H1 (cell line): ENCODE measurements at regions not wholly inside any gene's neighbourhood (a gene's known extent, or its start where the extent isn't known, plus 50 kb on each side); places are given as distances from the start of the nearest gene placed in this dataset.

Source experiments
- CTCF ChIA-PET: fragments of 300-600 bp; sonication (Branson Sonifier 250); formaldehyde crosslinking; loops from one replicate; lab custom pipeline; 2021; ENCODE audit not compliant: partially characterized antibody; lab: Charles Lee
- POLR2A ChIA-PET: fragments of 300-600 bp; sonication (Branson Sonifier 250); formaldehyde crosslinking; loops from one replicate; lab custom pipeline; 2021; ENCODE audit warnings: inconsistent platforms; ENCODE audit not compliant: partially characterized antibody; lab: Charles Lee
- DNase-seq, 2 experiments: peaks; one replicate each; pipeline versions ENCODE4 v3.0.0 to v3.0.0-alpha.2; 2010 to 2022; ENCODE audit warnings: low spot score in 2 of 2, low read depth in 1 of 2, mixed read lengths in 1 of 2
- FAIRE-seq: peaks from 2 replicates; lab custom pipeline; 2011; peaks lifted over from hg19 to GRCh38; lab: Jason Lieb, UNC
- H2AFZ ChIP-seq: 2 replicates; pipeline ENCODE4 v1.8.1; 2012; ENCODE audit warnings: low read length, inconsistent platforms
- H2AK5ac ChIP-seq: 2 replicates; pipeline ENCODE4 v1.6.1; 2013; ENCODE audit warnings: low read depth, low read length
- H2BK120ac ChIP-seq: replicated peaks from 2 replicates; pipeline ENCODE3; 2013; ENCODE audit warnings: low read depth, low read length, inconsistent platforms
- H2BK12ac ChIP-seq: 2 replicates; pipeline ENCODE4 v1.6.1; 2013; ENCODE audit warnings: low read depth, low read length
- H2BK15ac ChIP-seq: 2 replicates; pipeline ENCODE4 v1.6.1; 2013; ENCODE audit warnings: low read length
- H2BK20ac ChIP-seq: 2 replicates; pipeline ENCODE4 v1.6.1; 2013; ENCODE audit warnings: low read length
- H2BK5ac ChIP-seq: 2 replicates; pipeline ENCODE4 v1.6.1; 2013; ENCODE audit warnings: low read depth, low read length
- H3K14ac ChIP-seq: 2 replicates; pipeline ENCODE4 v1.6.1; 2013; ENCODE audit warnings: inconsistent platforms; ENCODE audit not compliant: insufficient read length
- H3K18ac ChIP-seq: 2 replicates; pipeline ENCODE4 v1.6.1; 2013; ENCODE audit warnings: low read length; ENCODE audit errors: extremely low read depth
- H3K23ac ChIP-seq: 2 replicates; pipeline ENCODE4 v1.6.1; 2013; ENCODE audit warnings: inconsistent platforms; ENCODE audit not compliant: insufficient read length
- H3K23me2 ChIP-seq: 2 replicates; pipeline ENCODE4 v1.6.1; 2013; ENCODE audit warnings: low read depth, low read length
- H3K27ac ChIP-seq: 2 replicates; pipeline ENCODE4 v1.6.1; 2011; ENCODE audit warnings: low read depth, low read length, inconsistent platforms
- H3K27me3 ChIP-seq, 4 experiments: replicated peaks in 1 of 4; 1 replicate in 1 of 4; 2 replicates in 3 of 4; pipeline versions ENCODE4 v1.6.1 to v1.8.1; 2011 to 2013; ENCODE audit warnings: low read length in 3 of 4, mild to moderate bottlenecking in 3 of 4, inconsistent platforms in 2 of 4, mixed read lengths in 2 of 4, moderate library complexity in 1 of 4; ENCODE audit not compliant: control insufficient read depth in 3 of 4, insufficient read depth in 3 of 4; ENCODE audit errors: extremely low read depth in 1 of 4
- H3K36me3 ChIP-seq, 4 experiments: 2 replicates each; pipeline versions ENCODE4 v1.6.1 to v1.8.1; 2011 to 2013; ENCODE audit warnings: mild to moderate bottlenecking in 4 of 4, low read length in 3 of 4, moderate library complexity in 2 of 4, control low read depth in 1 of 4, inconsistent platforms in 1 of 4; ENCODE audit not compliant: insufficient read depth in 4 of 4, control insufficient read depth in 2 of 4
- H3K4ac ChIP-seq: replicated peaks from 2 replicates; pipeline ENCODE3; 2013; ENCODE audit warnings: low read length, low read depth, mixed read lengths, inconsistent platforms; ENCODE audit not compliant: insufficient read length
- H3K4me1 ChIP-seq, 4 experiments: replicated peaks in 1 of 4; 1 replicate in 1 of 4; 2 replicates in 3 of 4; pipeline versions ENCODE4 v1.6.1 to v1.8.1; 2011 to 2013; ENCODE audit warnings: low read length in 3 of 4, inconsistent platforms in 2 of 4, mixed read lengths in 1 of 4; ENCODE audit not compliant: insufficient read depth in 4 of 4, control insufficient read depth in 3 of 4
- H3K4me2 ChIP-seq, 2 experiments: 2 replicates each; pipeline versions ENCODE4 v1.6.1 to v1.8.1; 2011 to 2013; ENCODE audit warnings: low read depth in 2 of 2, low read length in 2 of 2, control low read depth in 1 of 2, inconsistent platforms in 1 of 2, mild to moderate bottlenecking in 1 of 2; ENCODE audit not compliant: insufficient read depth in 1 of 2
- H3K4me3 ChIP-seq, 4 experiments: fragments of 200-600, 300-600 bp in 1 of 4; sonication (generic), shearing (Covaris generic), sonication (Bioruptor Twin) in 1 of 4; 2 replicates each; pipeline versions ENCODE4 v1.5.1 to v1.8.1; 2011 to 2016; ENCODE audit warnings: low read length in 4 of 4, low read depth in 3 of 4, control low read depth in 2 of 4, inconsistent platforms in 2 of 4, mild to moderate bottlenecking in 2 of 4, mixed read lengths in 1 of 4, moderate library complexity in 1 of 4; ENCODE audit not compliant: insufficient read depth in 2 of 4; ENCODE audit errors: extremely low read depth in 1 of 4
- H3K56ac ChIP-seq: replicated peaks from 2 replicates; pipeline ENCODE3; 2013; ENCODE audit warnings: low read depth, mild to moderate bottlenecking, mixed read lengths, low read length, inconsistent platforms; ENCODE audit not compliant: insufficient read length
- H3K79me1 ChIP-seq: 2 replicates; pipeline ENCODE4 v1.6.1; 2013; ENCODE audit warnings: low read depth, low read length, control low read depth
- H3K79me2 ChIP-seq, 2 experiments: 2 replicates each; pipeline versions ENCODE4 v1.6.1 to v1.8.1; 2012 to 2013; ENCODE audit warnings: low read length in 2 of 2, mild to moderate bottlenecking in 2 of 2, inconsistent platforms in 1 of 2; ENCODE audit not compliant: insufficient read depth in 2 of 2, control insufficient read depth in 1 of 2
- H3K9ac ChIP-seq, 4 experiments: replicated peaks in 1 of 4; 1 replicate in 1 of 4; 2 replicates in 3 of 4; pipeline versions ENCODE4 v1.6.1 to v1.8.1; 2011 to 2013; ENCODE audit warnings: low read depth in 3 of 4, low read length in 3 of 4, control low read depth in 2 of 4, mild to moderate bottlenecking in 2 of 4, moderate library complexity in 2 of 4, inconsistent platforms in 1 of 4; ENCODE audit errors: extremely low read depth in 1 of 4
- H3K9me3 ChIP-seq, 2 experiments: 2 replicates each; pipeline versions ENCODE4 v1.6.1 to v1.8.1; 2012 to 2013; ENCODE audit warnings: mild to moderate bottlenecking in 2 of 2, moderate library complexity in 2 of 2, control low read depth in 1 of 2, inconsistent platforms in 1 of 2, low read depth in 1 of 2, low read length in 1 of 2, mixed read lengths in 1 of 2; ENCODE audit not compliant: insufficient read depth in 2 of 2
- H4K20me1 ChIP-seq, 2 experiments: replicated peaks in 1 of 2; 2 replicates each; pipeline versions ENCODE3 to v1.8.1; 2011 to 2013; ENCODE audit warnings: inconsistent platforms in 2 of 2, low read length in 2 of 2, mild to moderate bottlenecking in 1 of 2; ENCODE audit not compliant: insufficient read depth in 2 of 2, control insufficient read depth in 1 of 2
- H4K5ac ChIP-seq: 2 replicates; pipeline ENCODE4 v1.6.1; 2013; ENCODE audit warnings: low read length, low read depth, mixed read lengths, inconsistent platforms; ENCODE audit not compliant: insufficient read length
- H4K8ac ChIP-seq: 2 replicates; pipeline ENCODE4 v1.8.0; 2013; ENCODE audit warnings: mild to moderate bottlenecking, moderate library complexity, low read length, inconsistent platforms; ENCODE audit not compliant: insufficient read depth; ENCODE audit errors: extremely low read depth
- H4K91ac ChIP-seq: replicated peaks from 2 replicates; pipeline ENCODE3; 2013; ENCODE audit warnings: low read length, mixed read lengths, inconsistent platforms; ENCODE audit not compliant: insufficient read length
- ATF2 ChIP-seq: IDR thresholded peaks from 2 replicates; pipeline ENCODE4 v1.6.1; 2012; ENCODE audit warnings: low read length, inconsistent platforms
- BRCA1 ChIP-seq: IDR thresholded peaks from 2 replicates; pipeline ENCODE4 v1.6.1; 2012; ENCODE audit warnings: low read depth, low read length, improper control_type of control experiment
- CEBPB ChIP-seq: IDR thresholded peaks from 2 replicates; pipeline ENCODE4 v1.6.1; 2012; ENCODE audit warnings: low read depth, low read length
- CHD2 ChIP-seq: IDR thresholded peaks from 2 replicates; pipeline ENCODE4 v1.6.1; 2012; ENCODE audit warnings: low read length, improper control_type of control experiment
- EGR1 ChIP-seq: IDR thresholded peaks from 2 replicates; pipeline ENCODE4 v1.6.1; 2011; ENCODE audit warnings: low read depth, low read length, borderline replicate concordance
- MAFK ChIP-seq: IDR thresholded peaks from 2 replicates; pipeline ENCODE4 v1.6.1; 2012; ENCODE audit warnings: low read depth, mild to moderate bottlenecking, improper control_type of control experiment, low read length
- MAX ChIP-seq: IDR thresholded peaks from 2 replicates; pipeline ENCODE4 v1.6.1; 2012; ENCODE audit warnings: inconsistent platforms
- POLR2A ChIP-seq, 2 experiments: IDR thresholded peaks; 1 replicate in 1 of 2; 2 replicates in 1 of 2; pipeline ENCODE4 v1.6.1; 2011; ENCODE audit warnings: low read depth in 2 of 2, low read length in 2 of 2, mild to moderate bottlenecking in 2 of 2; ENCODE audit errors: control extremely low read depth in 1 of 2
- SIRT6 ChIP-seq: IDR thresholded peaks from one replicate; pipeline ENCODE4 v1.7.1; 2012; ENCODE audit warnings: low read length, inconsistent platforms
- SP2 ChIP-seq: IDR thresholded peaks from 2 replicates; pipeline ENCODE4 v1.6.1; 2012; ENCODE audit warnings: mild to moderate bottlenecking, low read length, inconsistent platforms
- SRF ChIP-seq: IDR thresholded peaks from 2 replicates; pipeline ENCODE4 v1.6.1; 2011; ENCODE audit warnings: mild to moderate bottlenecking, low read depth, low read length, moderate library complexity
- TAF1 ChIP-seq: IDR thresholded peaks from 2 replicates; pipeline ENCODE4 v1.6.1; 2011; ENCODE audit warnings: mild to moderate bottlenecking, low read depth, low read length
- USF2 ChIP-seq: IDR thresholded peaks from 2 replicates; pipeline ENCODE4 v1.6.1; 2011; ENCODE audit warnings: low read length, improper control_type of control experiment
- WGBS, 2 experiments: shearing (Covaris generic) in 1 of 2; methylation state at CpG; one replicate each; pipeline versions ENCODE4 v1.1.6 to v1.1.7; 2013 to 2015; ENCODE audit warnings: low lambda C conversion rate in 2 of 2, mixed read lengths in 2 of 2, inconsistent platforms in 1 of 2, low coverage in 1 of 2, missing lambda C conversion rate in 1 of 2; ENCODE audit not compliant: insufficient replicate concordance in 2 of 2, insufficient coverage in 1 of 2, insufficient read length in 1 of 2; ENCODE audit errors: extremely low coverage in 1 of 2, missing lambda C conversion rate in 1 of 2; 5-methylcytosine and 5-hydroxymethylcytosine counted together

- H3K4me1 ChIP-seq: no peaks in the 10 kb centered on the region
- no peaks in the 10 kb centered on the region for H3K36me3 ChIP-seq
- 89% methylated on average over 5 of the region's 5 CpGs; no CpG with 5 or more reads in 1 of the 2 experiments for WGBS, 2 experiments
- no peak overlapping the region for H2BK15ac ChIP-seq
- H3K9ac ChIP-seq: no peak overlapping the region
- H4K20me1 ChIP-seq: peaks cover 0 to 2% of the 10 kb centered on the region in 2 experiments
- no peak overlapping the region for H2BK20ac ChIP-seq
- no peaks in the 10 kb centered on the region for H3K79me1 ChIP-seq
- no peak overlapping the region for H4K5ac ChIP-seq
- no peak overlapping the region for H3K18ac ChIP-seq
- no peak overlapping the region for H2AFZ ChIP-seq
- H4K8ac ChIP-seq: no peak overlapping the region
- ChIA-PET POLR2A (no interaction called here), CTCF (interaction anchor here (0.6 to 5.6 kb wide), 3 partner anchors 8 to 417 kb away, joined by 4 to 44 read pairs (median 18); no protein-coding TSS in a partner anchor)
- no peak overlapping the region for H2AK5ac ChIP-seq
- H3K56ac ChIP-seq: no peak overlapping the region
- peaks cover 4% of the 10 kb centered on the region; the same call in 1 of the 2 replicates for H3K23me2 ChIP-seq
- H3K27me3 ChIP-seq: no peaks in the 10 kb centered on the region; a peak in 2 of 7 replicates
- H3K14ac ChIP-seq: no peak overlapping the region
- peaks cover 0 to 2% of the 10 kb centered on the region in 2 experiments; a peak in 2 of 4 replicates for H3K9me3 ChIP-seq
- no peak overlapping the region for H3K4me3 ChIP-seq
- DNase-seq (no peak), FAIRE-seq (no peak)
- no peak overlapping the region for H2BK5ac ChIP-seq
- H4K91ac ChIP-seq: no peak overlapping the region
- no peaks in the 10 kb centered on the region for H3K79me2 ChIP-seq
- H3K27ac ChIP-seq: no peak overlapping the region
- no peak overlapping the region for H2BK12ac ChIP-seq
- no peak overlapping the region for H3K4ac ChIP-seq
- H2BK120ac ChIP-seq: no peak overlapping the region
- no peak overlapping the region for H3K4me2 ChIP-seq
- no peak overlapping the region for H3K23ac ChIP-seq
- TF ChIP-seq BRCA1: no peak
- no peak for TF ChIP-seq MAFK
- no peak for TF ChIP-seq SRF
- TF ChIP-seq CHD2: no peak
- no peak for TF ChIP-seq POLR2A (IDR thresholded peaks at IDR 0.05; ENCODE audit: control extremely low read depth in 1 of 2, low read depth in 2 of 2, low read length in 2 of 2)
- TF ChIP-seq EGR1: no peak
- no peak for TF ChIP-seq SIRT6
- TF ChIP-seq ATF2: no peak
- no peak for TF ChIP-seq SP2
- no peak for TF ChIP-seq CEBPB
- TF ChIP-seq TAF1: no peak
- no peak for TF ChIP-seq MAX
- TF ChIP-seq USF2: no peak
Observed at GRCh38 chr16:86011532-86011931, 112.6 kb downstream of the IRF8 start.
